ENCODE measurements at regions not wholly inside any gene's neighbourhood (a gene's known extent, or its start where the extent isn't known, plus 50 kb on each side); places are given as distances from the start of the nearest gene placed in this dataset.

GRCh38 chr13:47142105-47142504, 245.3 kb upstream of the HTR2A start:
- DNase-seq (no peak), ATAC-seq (ENCODE audit: low read depth) (no peak)
- Histone ChIP-seq H3K9me3 (ENCODE audit: control extremely low read depth in 1 of 3, control insufficient read depth in 2 of 3, insufficient read depth in 1 of 3, low read length in 2 of 3) (no peaks in the 10 kb centered on the region), H3K27ac (ENCODE audit: low read length in 2 of 2) (no peak overlapping the region), H4K20me1 (ENCODE audit: control insufficient read depth, insufficient read depth, low read length, poor library complexity, severe bottlenecking) (no peaks in the 10 kb centered on the region), H2AFZ (ENCODE audit: insufficient read depth, low read depth, low read length, poor library complexity, severe bottlenecking) (no peak overlapping the region), H3K9ac (ENCODE audit: low read length) (no peak overlapping the region), H3K4me3 (ENCODE audit: control extremely low read depth in 1 of 5, extremely low read depth in 1 of 5, insufficient read depth in 1 of 5, low read depth in 2 of 5, low read length in 4 of 5) (no peak overlapping the region), H3K4me2 (replicated peaks; ENCODE audit: low read depth, low read length, poor library complexity, severe bottlenecking) (no peak overlapping the region), H3K4me1 (ENCODE audit: control insufficient read depth in 2 of 2, insufficient read depth in 2 of 2, low read length in 2 of 2) (no peaks in the 10 kb centered on the region), H3K36me3 (replicated peaks in 1 of 2; ENCODE audit: control extremely low read depth in 1 of 2, control insufficient read depth in 1 of 2, extremely low read depth in 1 of 2, insufficient read depth in 2 of 2, low read length in 1 of 2) (no peaks in the 10 kb centered on the region), H3K27me3 (replicated peaks in 1 of 4; ENCODE audit: control extremely low read depth in 1 of 4, control insufficient read depth in 3 of 4, insufficient read depth in 4 of 4, low read length in 3 of 4) (no peaks in the 10 kb centered on the region), H3K79me2 (ENCODE audit: control insufficient read depth, insufficient read depth, low read length) (no peaks in the 10 kb centered on the region)
- TF ChIP-seq CTCF (IDR thresholded peaks at IDR 0.05) (no peak), EZH2 (IDR thresholded peaks at IDR 0.05; ENCODE audit: borderline replicate concordance, insufficient read depth, low read depth, low read length, poor library complexity, severe bottlenecking) (no peak)
- Mint-ChIP-seq H3K4me1 (peaks cover 4% of the 10 kb centered on the region), H3K9me3 (ENCODE audit: insufficient read depth) (no peaks in the 10 kb centered on the region), H3K27ac (no peak overlapping the region), H3K27me3 (no peaks in the 10 kb centered on the region), H3K4me3 (no peak overlapping the region)
- CTCF ChIA-PET, result no interaction called here
- WGBS (ENCODE audit: insufficient coverage), result no CpG with 5 or more reads among the region's 2 CpGs
- POLR2A ChIA-PET, result no interaction called here
- intact Hi-C loops (cut with micrococcal nuclease), result no loop called here

GRCh38 chr13:47139519-47139918, 242.7 kb upstream of the HTR2A start:
- whole genome bisulfite sequencing (ENCODE audit: insufficient coverage), result 48% methylated on average over 2 of the region's 2 CpGs
- Histone ChIP-seq H2AFZ (ENCODE audit: insufficient read depth, low read depth, low read length, poor library complexity, severe bottlenecking) (no peak overlapping the region), H3K4me3 (ENCODE audit: control extremely low read depth in 1 of 5, extremely low read depth in 1 of 5, insufficient read depth in 1 of 5, low read depth in 2 of 5, low read length in 4 of 5) (no peak overlapping the region), H3K36me3 (replicated peaks in 1 of 2; ENCODE audit: control extremely low read depth in 1 of 2, control insufficient read depth in 1 of 2, extremely low read depth in 1 of 2, insufficient read depth in 2 of 2, low read length in 1 of 2) (no peaks in the 10 kb centered on the region), H3K27me3 (replicated peaks in 1 of 4; ENCODE audit: control extremely low read depth in 1 of 4, control insufficient read depth in 3 of 4, insufficient read depth in 4 of 4, low read length in 3 of 4) (no peaks in the 10 kb centered on the region), H3K27ac (ENCODE audit: low read length in 2 of 2) (no peak overlapping the region), H4K20me1 (ENCODE audit: control insufficient read depth, insufficient read depth, low read length, poor library complexity, severe bottlenecking) (no peaks in the 10 kb centered on the region), H3K9ac (ENCODE audit: low read length) (no peak overlapping the region), H3K4me1 (ENCODE audit: control insufficient read depth in 2 of 2, insufficient read depth in 2 of 2, low read length in 2 of 2) (no peaks in the 10 kb centered on the region), H3K4me2 (replicated peaks; ENCODE audit: low read depth, low read length, poor library complexity, severe bottlenecking) (no peak overlapping the region), H3K79me2 (ENCODE audit: control insufficient read depth, insufficient read depth, low read length) (no peaks in the 10 kb centered on the region), H3K9me3 (ENCODE audit: control extremely low read depth in 1 of 3, control insufficient read depth in 2 of 3, insufficient read depth in 1 of 3, low read length in 2 of 3) (no peaks in the 10 kb centered on the region)
- ChIA-PET POLR2A (no interaction called here), CTCF (no interaction called here)
- Mint-ChIP-seq H3K27ac (no peak overlapping the region), H3K4me3 (no peak overlapping the region), H3K4me1 (peaks cover 4% of the 10 kb centered on the region), H3K9me3 (ENCODE audit: insufficient read depth) (no peaks in the 10 kb centered on the region), H3K27me3 (peaks cover 4% of the 10 kb centered on the region)
- intact Hi-C loops (cut with micrococcal nuclease), result no loop called here
- no peak for ATAC-seq (ENCODE audit: low read depth)
- no peak for DNase-seq
- TF ChIP-seq CTCF (IDR thresholded peaks at IDR 0.05) (no peak), EZH2 (IDR thresholded peaks at IDR 0.05; ENCODE audit: borderline replicate concordance, insufficient read depth, low read depth, low read length, poor library complexity, severe bottlenecking) (no peak)

Data from B cell (primary cell).